ENCODE measurements at regions not wholly inside any gene's neighbourhood (a gene's known extent, or its start where the extent isn't known, plus 50 kb on each side); places are given as distances from the start of the nearest gene placed in this dataset.

GRCh38 chr5:82793808-82794419 is 283.3 kb downstream of the TMEM167A start:
- H3K4me1 ChIP-seq (ENCODE audit: control insufficient read depth in 1 of 2, insufficient read depth in 2 of 2, low read length in 2 of 2) = no peaks in the 10 kb centered on the region
- H3K79me2 ChIP-seq (ENCODE audit: insufficient read depth, low read length) = no peaks in the 10 kb centered on the region
- peak; percentile 26 for DNase-seq (ENCODE audit: low read depth, low spot score)
- H3K27ac ChIP-seq (ENCODE audit: low read depth, low read length) = no peak overlapping the region
- TF ChIP-seq JUND (IDR thresholded peaks at IDR 0.05) (no peak), RAD21 (IDR thresholded peaks at IDR 0.05; ENCODE audit: low read depth) (peak; percentile 60)
- TF ChIP-seq, protein P1, sequence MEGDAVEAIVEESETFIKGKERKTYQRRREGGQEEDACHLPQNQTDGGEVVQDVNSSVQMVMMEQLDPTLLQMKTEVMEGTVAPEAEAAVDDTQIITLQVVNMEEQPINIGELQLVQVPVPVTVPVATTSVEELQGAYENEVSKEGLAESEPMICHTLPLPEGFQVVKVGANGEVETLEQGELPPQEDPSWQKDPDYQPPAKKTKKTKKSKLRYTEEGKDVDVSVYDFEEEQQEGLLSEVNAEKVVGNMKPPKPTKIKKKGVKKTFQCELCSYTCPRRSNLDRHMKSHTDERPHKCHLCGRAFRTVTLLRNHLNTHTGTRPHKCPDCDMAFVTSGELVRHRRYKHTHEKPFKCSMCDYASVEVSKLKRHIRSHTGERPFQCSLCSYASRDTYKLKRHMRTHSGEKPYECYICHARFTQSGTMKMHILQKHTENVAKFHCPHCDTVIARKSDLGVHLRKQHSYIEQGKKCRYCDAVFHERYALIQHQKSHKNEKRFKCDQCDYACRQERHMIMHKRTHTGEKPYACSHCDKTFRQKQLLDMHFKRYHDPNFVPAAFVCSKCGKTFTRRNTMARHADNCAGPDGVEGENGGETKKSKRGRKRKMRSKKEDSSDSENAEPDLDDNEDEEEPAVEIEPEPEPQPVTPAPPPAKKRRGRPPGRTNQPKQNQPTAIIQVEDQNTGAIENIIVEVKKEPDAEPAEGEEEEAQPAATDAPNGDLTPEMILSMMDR (IDR thresholded peaks at IDR 0.05 in 2 of 3, conservative IDR thresholded peaks at IDR 0.05 in 1 of 3; ENCODE audit: borderline replicate concordance in 1 of 3, insufficient read depth in 1 of 3, low read depth in 2 of 3, low read length in 2 of 3) = peak; percentile 49 to 76 (median 74); a peak in 5 of 6 replicates
- intact Hi-C loops (cut with micrococcal nuclease) = loop anchor here (2.0 to 5.0 kb wide), 2 partner anchors 153 to 442 kb away; no protein-coding TSS in a partner anchor
- no peak overlapping the region for H3K9ac ChIP-seq (ENCODE audit: low read length)
- no peaks in the 10 kb centered on the region for H3K9me2 ChIP-seq (ENCODE audit: insufficient read depth)
- RAD21 ChIA-PET (ENCODE audit: low non-redundant PET in 1 of 2, low total read pairs in 2 of 2, uncharacterized antibody in 2 of 2, unreplicated experiment in 2 of 2) = no interaction called here
- no peaks in the 10 kb centered on the region for H3K36me3 ChIP-seq (ENCODE audit: control insufficient read depth in 1 of 2, insufficient read depth in 2 of 2, low read length in 2 of 2)
- BruUV-seq (replicated peaks) = no TSS peak
- POLR2A ChIA-PET = no interaction called here
- no peaks in the 10 kb centered on the region for H3K9me3 ChIP-seq (ENCODE audit: control insufficient read depth in 1 of 2, insufficient read depth in 1 of 2, low read depth in 1 of 2, low read length in 2 of 2)
- H3K27me3 ChIP-seq (ENCODE audit: insufficient read depth, low read length) = no peaks in the 10 kb centered on the region
- H2AFZ ChIP-seq (ENCODE audit: low read depth, low read length, poor library complexity, severe bottlenecking) = peak overlapping the region; percentile 66
- H3K4me3 ChIP-seq (replicated peaks in 1 of 2; ENCODE audit: low read depth in 1 of 2, low read length in 2 of 2) = no peak overlapping the region
- ATAC-seq = peak; percentile 62
- no peak overlapping the region for H3K4me2 ChIP-seq (ENCODE audit: low read length)
- CTCF ChIA-PET = interaction anchor here (0.7 to 1.1 kb wide), 2 partner anchors 17 to 152 kb away, joined by 3 to 4 read pairs; no protein-coding TSS in a partner anchor
- H4K20me1 ChIP-seq (ENCODE audit: insufficient read depth) = no peaks in the 10 kb centered on the region

DNA sequence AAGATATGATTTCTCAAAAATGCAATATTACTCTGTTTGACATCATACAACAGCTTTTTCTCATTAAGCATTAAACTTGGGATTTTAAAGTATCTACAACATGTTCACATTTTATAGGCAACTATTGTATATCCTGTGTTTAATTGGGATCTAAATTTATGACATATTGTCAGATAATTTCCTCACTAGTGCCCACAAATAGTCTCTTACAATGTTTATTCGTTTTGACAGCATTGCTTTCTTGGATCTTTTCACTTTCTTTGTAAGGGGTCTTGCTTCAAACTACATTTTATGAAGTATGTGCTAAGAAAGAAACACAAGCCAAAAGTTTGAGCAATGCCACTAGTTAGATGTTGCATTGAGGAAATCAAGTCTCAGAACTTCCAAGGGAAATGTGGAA is 285.1 kb downstream of the TMEM167A start:
- no TSS peak for BruUV-seq (replicated peaks)

More for the DNA sequence above, 285.1 kb downstream of the TMEM167A start:
- TF ChIP-seq SRF (IDR thresholded peaks at IDR 0.05; ENCODE audit: low read depth) (no peak), EZH2phosphoT487 (IDR thresholded peaks at IDR 0.05; ENCODE audit: borderline replicate concordance) (no peak), FOSL1 (IDR thresholded peaks at IDR 0.05; ENCODE audit: low read depth) (no peak), CBX3 (IDR thresholded peaks at IDR 0.05; ENCODE audit: low read depth) (no peak), ZBTB33 (IDR thresholded peaks at IDR 0.05; ENCODE audit: extremely low read depth, insufficient replicate concordance, low read length) (no peak), JUND (IDR thresholded peaks at IDR 0.05) (no peak)
- H3K9me3 ChIP-seq (ENCODE audit: control insufficient read depth in 1 of 2, insufficient read depth in 1 of 2, low read depth in 1 of 2, low read length in 2 of 2) = no peaks in the 10 kb centered on the region
- no peaks in the 10 kb centered on the region for H3K27me3 ChIP-seq (ENCODE audit: insufficient read depth, low read length)
- H3K36me3 ChIP-seq (ENCODE audit: control insufficient read depth in 1 of 2, insufficient read depth in 2 of 2, low read length in 2 of 2) = no peaks in the 10 kb centered on the region
- H3K9ac ChIP-seq (ENCODE audit: low read length) = no peak overlapping the region
- ChIA-PET POLR2A (no interaction called here), CTCF (no interaction called here), RAD21 (ENCODE audit: low non-redundant PET in 1 of 2, low total read pairs in 2 of 2, uncharacterized antibody in 2 of 2, unreplicated experiment in 2 of 2) (no interaction called here)
- no peaks in the 10 kb centered on the region for H3K4me1 ChIP-seq (ENCODE audit: control insufficient read depth in 1 of 2, insufficient read depth in 2 of 2, low read length in 2 of 2)
- H2AFZ ChIP-seq (ENCODE audit: low read depth, low read length, poor library complexity, severe bottlenecking) = no peak overlapping the region
- H4K20me1 ChIP-seq (ENCODE audit: insufficient read depth) = no peaks in the 10 kb centered on the region
- no peaks in the 10 kb centered on the region for H3K79me2 ChIP-seq (ENCODE audit: insufficient read depth, low read length)
- no peak overlapping the region for H3K4me3 ChIP-seq (replicated peaks in 1 of 2; ENCODE audit: low read depth in 1 of 2, low read length in 2 of 2)
- no peak overlapping the region for H3K4me2 ChIP-seq (ENCODE audit: low read length)
- H3K27ac ChIP-seq (ENCODE audit: low read depth, low read length) = no peak overlapping the region
- no peaks in the 10 kb centered on the region for H3K9me2 ChIP-seq (ENCODE audit: insufficient read depth)
- no peak for ATAC-seq
- intact Hi-C loops (cut with micrococcal nuclease) = loop anchor here (2.0 to 5.0 kb wide), 2 partner anchors 151 to 440 kb away; no protein-coding TSS in a partner anchor
- no peak for DNase-seq (ENCODE audit: low read depth, low spot score)
